HT1080 (cell line): ENCODE measurements at regions not wholly inside any gene's neighbourhood (a gene's known extent, or its start where the extent isn't known, plus 50 kb on each side); places are given as distances from the start of the nearest gene placed in this dataset.
"Not testable (repeated sequence)": the region's sequence is repeated elsewhere in the genome, so short reads cannot be mapped to it uniquely, and the experiment has no call there.

ENCODE experiments used
- DNase-seq: peaks from one replicate; pipeline ENCODE4 v3.0.0-alpha.2; 2015; ENCODE audit warnings: low read depth

DNA sequence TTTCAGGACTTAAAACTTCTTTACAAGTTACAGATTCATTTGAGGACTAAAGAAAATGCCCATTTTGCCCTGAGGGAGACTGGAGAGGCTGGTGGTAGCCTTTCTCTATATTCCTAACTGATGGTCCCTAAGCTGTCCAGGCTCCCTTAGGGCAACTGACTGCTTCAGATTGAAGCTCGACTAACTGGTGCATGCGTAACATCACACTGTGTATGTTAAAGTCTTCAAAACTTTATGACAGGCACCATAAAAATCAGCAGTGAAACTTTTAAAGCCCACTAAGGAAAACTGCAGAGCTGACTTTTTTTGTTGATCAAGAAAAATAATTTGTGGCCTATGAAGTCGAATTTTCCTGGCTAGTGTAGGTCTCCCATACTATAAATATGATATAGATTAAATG is 233.0 kb upstream of the RPS23 start:
- no peak for DNase-seq

DNA sequence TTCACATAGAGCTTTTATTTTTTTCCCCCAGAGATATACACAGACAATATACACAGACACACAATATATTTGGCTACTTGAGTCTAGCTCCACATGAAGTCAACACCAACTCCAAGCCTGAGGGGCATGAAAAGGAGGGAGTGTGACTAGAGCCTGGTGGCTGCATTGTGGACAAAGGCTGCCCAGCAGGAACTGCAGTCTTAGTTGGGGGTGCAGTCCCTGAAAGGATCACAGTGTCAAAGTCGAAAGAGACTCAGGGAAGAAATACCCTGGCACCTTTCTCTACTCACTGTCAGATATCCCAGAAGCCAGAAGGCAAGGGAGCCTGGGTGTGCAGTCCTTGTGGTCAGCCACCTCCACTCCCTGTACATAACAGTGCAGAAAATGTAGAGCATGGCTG is 231.6 kb upstream of the RPS23 start:
- no peak for DNase-seq

GRCh38 chr5:82506390-82506789 is 228.2 kb upstream of the RPS23 start:
- not testable (repeated sequence) for DNase-seq

DNA sequence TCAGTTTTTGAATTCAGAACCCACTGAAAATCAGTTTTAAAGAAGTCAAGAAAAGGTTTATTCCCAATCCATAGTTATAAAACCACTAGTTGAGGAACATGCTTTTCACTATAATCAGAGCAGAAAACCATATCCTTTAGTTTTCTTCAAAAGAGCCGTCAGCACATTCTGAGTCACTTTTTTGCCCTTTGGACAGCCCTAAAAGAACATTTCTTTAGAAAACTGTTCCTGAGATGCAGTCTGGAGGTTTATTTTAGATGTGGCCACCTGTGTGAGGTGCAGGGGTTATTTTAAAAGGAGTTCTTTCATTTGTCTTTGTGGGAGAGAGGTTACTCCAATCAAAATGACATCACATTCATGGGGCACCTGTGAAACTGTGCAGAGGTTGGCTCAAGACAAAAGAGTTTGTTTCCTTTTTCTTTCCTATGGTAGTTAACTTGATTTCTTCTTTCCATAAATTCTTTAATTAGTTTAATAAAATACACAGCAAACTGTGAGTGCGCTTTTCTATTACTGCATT is 221.6 kb upstream of the RPS23 start:
- DNase-seq: no peak

DNA sequence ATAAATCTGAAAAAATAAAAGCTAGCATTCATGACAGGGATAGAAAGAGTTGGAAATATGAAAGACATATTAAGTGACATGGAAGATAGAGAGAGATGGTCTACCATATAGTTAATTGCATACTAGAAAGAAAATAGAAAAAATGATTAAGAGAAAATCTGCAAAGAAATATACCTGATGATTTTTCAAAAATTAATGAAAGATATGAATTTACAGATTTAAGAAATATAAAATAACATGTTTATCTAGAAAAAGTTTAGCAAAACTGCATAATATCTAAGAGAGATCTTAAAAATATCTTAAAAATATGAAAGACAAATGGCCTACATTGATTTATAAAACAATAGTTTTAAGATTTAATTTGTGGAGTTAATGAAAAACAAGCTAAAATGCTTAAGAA is 219.1 kb upstream of the RPS23 start:
- DNase-seq: no peak

GRCh38 chr5:82494942-82495341 is 216.8 kb upstream of the RPS23 start:
- DNase-seq: no peak

- no peak for DNase-seq
Observed at GRCh38 chr5:82493221-82493620, 215.1 kb upstream of the RPS23 start.

- no peak for DNase-seq
Observed at GRCh38 chr5:82491397-82491796, 213.2 kb upstream of the RPS23 start.

DNA sequence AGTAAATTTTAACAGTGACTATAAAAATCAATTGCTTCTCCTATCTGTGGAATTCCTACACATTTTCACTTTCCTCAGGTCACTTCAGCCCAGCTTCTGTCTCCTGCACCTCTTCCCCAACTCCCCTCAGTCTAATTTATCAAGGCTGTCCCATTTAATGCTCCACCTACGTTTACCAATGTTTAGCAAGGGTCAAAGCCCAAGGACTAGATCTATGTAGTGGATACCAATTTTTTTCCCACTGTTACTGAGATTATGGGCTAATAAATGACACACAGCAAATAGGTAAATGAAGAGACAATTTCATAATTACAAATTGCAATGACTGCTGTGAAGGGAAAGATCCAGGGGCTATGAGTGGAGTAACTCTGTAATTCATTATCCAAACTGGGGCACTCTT is 211.5 kb upstream of the RPS23 start:
- DNase-seq: no peak

GRCh38 chr5:82487131-82487530 is 209.0 kb upstream of the RPS23 start:
- DNase-seq: no peak

DNA sequence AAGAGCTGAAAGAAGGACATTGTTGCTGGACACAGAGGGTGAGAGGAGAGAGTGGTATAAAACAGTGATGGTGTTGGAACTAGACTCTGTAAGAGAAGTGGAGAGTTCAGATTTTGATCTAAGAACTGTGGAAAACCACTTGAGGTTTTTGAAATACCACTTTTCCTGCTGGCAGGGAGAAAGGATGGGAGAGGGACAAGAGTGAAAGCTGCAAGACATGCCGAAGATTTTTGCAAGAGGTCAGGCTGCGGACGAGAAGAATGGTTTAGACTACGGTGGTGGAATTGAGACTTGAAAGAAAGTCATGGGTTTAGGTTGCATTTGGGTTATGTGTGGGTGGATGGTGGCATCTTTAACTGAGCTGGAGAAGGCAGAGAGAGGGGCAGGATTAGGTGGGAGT is 202.2 kb upstream of the RPS23 start:
- DNase-seq: no peak

DNA sequence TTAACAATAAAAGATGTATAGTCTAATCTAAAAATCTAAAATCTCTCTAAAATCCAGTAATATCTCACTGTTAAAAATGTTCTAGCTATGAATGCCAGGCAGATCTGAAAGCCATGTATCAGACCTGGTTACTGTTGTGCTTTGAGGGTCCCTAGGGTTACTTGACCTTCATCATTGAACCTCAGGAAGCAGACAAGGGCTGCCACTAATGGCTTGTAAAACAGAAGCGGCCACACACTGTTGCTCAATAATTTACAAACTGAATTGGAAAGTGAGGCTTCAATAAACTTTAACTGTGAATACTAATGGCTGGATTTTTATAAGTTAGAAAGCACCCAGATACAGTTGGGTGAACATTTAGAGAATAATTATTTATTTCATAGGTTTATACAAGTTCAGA is 198.0 kb upstream of the RPS23 start:
- no peak for DNase-seq

GRCh38 chr5:82473262-82473661 is 195.1 kb upstream of the RPS23 start:
- no peak for DNase-seq

- peak; percentile 34 for DNase-seq
Observed at GRCh38 chr5:82470185-82470994, 192.2 kb upstream of the RPS23 start.

DNA sequence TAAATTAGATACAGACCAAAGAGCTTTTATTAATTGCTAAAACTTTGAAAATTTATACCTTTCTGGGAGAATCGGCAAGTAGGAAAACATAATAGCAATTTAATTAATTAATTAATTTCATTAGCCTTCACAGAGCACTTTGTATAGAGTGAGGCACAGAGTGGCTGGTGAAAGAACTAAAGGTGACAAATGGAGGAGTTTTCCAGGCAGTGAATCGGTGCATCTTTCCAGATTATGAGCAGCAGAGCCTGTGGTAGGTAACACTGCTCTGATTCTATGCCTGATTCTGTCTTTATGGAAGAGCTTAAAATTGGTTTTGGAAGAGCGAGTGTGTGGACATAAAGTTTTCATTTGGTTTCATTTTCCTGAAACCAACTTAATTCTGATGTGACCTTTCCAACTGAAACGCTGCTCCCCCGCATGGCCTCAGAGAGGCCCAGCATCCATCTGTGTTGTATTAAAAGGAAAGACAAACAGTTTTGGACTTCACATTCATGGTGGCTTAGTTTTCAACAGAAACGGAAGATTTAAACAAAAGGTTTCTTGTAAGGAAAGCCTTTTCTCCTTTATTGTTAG is 188.9 kb upstream of the RPS23 start:
- DNase-seq: no peak

- DNase-seq: no peak
Observed at GRCh38 chr5:82465235-82465634, 187.1 kb upstream of the RPS23 start.

DNA sequence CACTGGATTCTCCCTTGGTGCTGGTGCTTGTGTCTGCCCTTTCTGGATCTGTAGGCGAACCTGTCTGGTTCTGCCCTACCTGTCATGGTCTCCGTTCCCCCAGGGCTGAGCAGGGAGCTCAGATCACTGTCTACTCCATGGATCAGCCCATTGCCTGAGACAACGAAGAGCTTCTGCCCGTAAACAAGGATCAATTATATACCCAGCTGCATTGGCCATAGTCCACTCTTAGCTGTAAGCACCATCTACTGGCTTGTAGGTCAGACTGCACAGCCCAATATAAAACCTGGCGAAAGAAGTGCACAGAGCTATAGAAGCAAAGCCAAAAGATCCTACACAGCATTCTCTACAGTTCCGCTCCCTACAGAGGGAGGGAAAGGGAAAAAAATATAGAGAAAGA is 181.5 kb upstream of the RPS23 start:
- DNase-seq: no peak

DNA sequence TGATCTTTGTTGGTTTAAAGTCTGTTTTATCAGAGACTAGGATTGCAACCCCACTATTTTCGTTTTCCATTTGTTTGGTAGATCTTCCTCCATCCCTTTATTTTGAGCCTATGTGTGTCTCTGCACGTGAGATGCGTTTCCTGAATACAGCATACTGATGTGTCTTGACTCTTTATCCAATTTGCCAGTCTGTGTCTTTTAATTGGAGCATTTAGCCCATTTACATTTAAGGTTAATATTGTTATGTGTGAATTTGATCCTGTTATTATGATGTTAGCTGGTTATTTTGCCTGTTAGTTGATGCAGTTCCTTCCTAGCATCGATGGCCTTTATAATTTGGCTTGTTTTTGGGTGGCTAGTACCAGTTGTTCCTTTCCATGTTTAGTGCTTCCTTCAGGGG is 177.2 kb upstream of the RPS23 start:
- DNase-seq: not testable (repeated sequence)

GRCh38 chr5:82448374-82448773 is 170.2 kb upstream of the RPS23 start:
- no peak for DNase-seq

- no peak for DNase-seq
Observed at GRCh38 chr5:82447913-82448312, 169.8 kb upstream of the RPS23 start.

- no peak for DNase-seq
Observed at GRCh38 chr5:82446809-82447208, 168.7 kb upstream of the RPS23 start.

DNA sequence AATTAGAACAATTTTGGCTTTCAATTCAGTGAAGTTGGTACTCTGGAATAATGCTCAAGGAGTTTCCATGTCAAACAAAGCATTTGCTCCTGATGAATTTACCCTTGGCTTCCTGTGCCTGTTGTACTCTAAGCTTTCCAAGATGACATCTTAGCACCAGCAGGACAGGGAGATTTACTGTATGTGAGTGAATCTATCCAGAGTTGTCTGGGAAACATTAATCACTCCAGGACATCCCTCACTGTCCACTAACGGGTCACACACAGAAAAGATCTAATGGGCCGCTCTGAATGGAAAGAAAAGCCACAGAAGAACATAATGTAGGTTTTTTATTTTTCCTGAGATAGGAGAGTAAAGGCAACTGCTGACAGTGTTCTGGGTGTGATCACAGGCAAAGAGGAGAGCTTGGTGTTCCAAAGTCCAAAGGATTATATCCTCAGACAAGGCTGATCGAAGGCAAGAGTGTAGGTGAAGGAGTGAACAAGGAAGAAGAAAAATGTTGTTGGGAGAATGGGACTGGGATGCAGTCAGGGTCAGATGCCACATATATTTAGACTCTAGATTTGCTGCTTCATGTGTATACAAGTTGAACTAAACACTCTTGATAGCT is 167.7 kb upstream of the RPS23 start:
- DNase-seq: no peak
